ENCODE measurements at regions not wholly inside any gene's neighbourhood (a gene's known extent, or its start where the extent isn't known, plus 50 kb on each side); places are given as distances from the start of the nearest gene placed in this dataset.

DNA sequence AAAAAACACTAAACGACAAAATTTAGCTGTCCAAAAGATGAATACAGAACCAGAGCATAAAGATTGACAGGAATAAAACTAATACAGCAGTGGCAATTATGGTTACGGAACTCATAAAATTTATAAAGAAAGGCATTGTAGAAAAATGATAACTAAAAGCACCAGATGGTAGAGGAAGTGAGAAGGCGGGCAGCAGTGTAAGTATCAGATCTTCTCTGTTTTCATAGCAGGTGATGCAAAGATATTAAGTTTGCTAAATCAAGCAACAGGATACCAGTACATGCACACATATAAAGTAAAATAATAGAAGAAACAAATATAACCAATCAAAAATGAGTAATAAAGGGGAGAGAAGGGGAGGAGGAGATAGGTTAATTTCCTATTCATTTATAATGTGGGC, 103.9 kb upstream of the MEX3C start:
- TF ChIP-seq ESRRA (CRISPR knock-in tag; IDR thresholded peaks at IDR 0.05; ENCODE audit: borderline replicate concordance) (no peak), ATF3 (CRISPR knock-in tag; conservative IDR thresholded peaks at IDR 0.05) (no peak), GRHL2 (CRISPR knock-in tag; IDR thresholded peaks at IDR 0.05; ENCODE audit: insufficient replicate concordance, severe bottlenecking) (no peak), ETV6 (CRISPR knock-in tag; IDR thresholded peaks at IDR 0.05) (no peak), NFYB (CRISPR knock-in tag; conservative IDR thresholded peaks at IDR 0.05; ENCODE audit: low read depth) (no peak), KAT7 (CRISPR knock-in tag; IDR thresholded peaks at IDR 0.05; ENCODE audit: borderline replicate concordance) (no peak), JUN (CRISPR knock-in tag; IDR thresholded peaks at IDR 0.05) (no peak), MAX (CRISPR knock-in tag; IDR thresholded peaks at IDR 0.05) (no peak)
- TF ChIP-seq, protein P1, sequence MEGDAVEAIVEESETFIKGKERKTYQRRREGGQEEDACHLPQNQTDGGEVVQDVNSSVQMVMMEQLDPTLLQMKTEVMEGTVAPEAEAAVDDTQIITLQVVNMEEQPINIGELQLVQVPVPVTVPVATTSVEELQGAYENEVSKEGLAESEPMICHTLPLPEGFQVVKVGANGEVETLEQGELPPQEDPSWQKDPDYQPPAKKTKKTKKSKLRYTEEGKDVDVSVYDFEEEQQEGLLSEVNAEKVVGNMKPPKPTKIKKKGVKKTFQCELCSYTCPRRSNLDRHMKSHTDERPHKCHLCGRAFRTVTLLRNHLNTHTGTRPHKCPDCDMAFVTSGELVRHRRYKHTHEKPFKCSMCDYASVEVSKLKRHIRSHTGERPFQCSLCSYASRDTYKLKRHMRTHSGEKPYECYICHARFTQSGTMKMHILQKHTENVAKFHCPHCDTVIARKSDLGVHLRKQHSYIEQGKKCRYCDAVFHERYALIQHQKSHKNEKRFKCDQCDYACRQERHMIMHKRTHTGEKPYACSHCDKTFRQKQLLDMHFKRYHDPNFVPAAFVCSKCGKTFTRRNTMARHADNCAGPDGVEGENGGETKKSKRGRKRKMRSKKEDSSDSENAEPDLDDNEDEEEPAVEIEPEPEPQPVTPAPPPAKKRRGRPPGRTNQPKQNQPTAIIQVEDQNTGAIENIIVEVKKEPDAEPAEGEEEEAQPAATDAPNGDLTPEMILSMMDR (IDR thresholded peaks at IDR 0.05) = no peak
